GM12864 (cell line): ENCODE measurements at regions not wholly inside any gene's neighbourhood (a gene's known extent, or its start where the extent isn't known, plus 50 kb on each side); places are given as distances from the start of the nearest gene placed in this dataset.

Source experiments
- DNase-seq: peaks from one replicate; pipeline ENCODE4 v3.0.0-alpha.2; 2011; ENCODE audit warnings: low read depth
- H3K4me3 ChIP-seq: 2 replicates; pipeline ENCODE4 v1.5.1; 2011; ENCODE audit warnings: mild to moderate bottlenecking, low read depth, low read length, control low read depth
- TF ChIP-seq, protein P1 (sequence below): IDR thresholded peaks from 2 replicates; pipeline ENCODE4 v1.5.1; 2011; ENCODE audit warnings: low read depth, mild to moderate bottlenecking, moderate library complexity, low read length, control low read depth, inconsistent platforms; ENCODE audit errors: missing control alignments

DNA sequence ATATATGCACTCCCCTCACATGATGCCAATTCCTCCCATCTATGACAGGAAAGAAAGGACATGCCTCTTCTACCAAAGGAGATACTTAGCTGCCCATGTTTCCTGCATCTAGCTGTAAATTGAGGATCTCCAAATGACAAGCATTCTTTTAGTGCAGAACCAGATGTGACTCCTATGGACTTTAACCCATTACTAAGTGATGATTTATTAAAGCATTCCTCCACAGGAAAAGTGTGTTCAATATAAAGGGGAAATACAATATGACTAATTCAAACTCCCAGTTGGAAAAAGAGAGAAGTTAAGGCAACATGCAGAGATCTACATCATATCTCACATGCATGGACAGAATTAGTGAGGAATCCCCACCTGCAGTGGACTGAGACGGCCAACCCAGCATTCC is 221.3 kb downstream of the FAM76B start:
- H3K4me3 ChIP-seq: no peak overlapping the region
- TF ChIP-seq, protein P1, sequence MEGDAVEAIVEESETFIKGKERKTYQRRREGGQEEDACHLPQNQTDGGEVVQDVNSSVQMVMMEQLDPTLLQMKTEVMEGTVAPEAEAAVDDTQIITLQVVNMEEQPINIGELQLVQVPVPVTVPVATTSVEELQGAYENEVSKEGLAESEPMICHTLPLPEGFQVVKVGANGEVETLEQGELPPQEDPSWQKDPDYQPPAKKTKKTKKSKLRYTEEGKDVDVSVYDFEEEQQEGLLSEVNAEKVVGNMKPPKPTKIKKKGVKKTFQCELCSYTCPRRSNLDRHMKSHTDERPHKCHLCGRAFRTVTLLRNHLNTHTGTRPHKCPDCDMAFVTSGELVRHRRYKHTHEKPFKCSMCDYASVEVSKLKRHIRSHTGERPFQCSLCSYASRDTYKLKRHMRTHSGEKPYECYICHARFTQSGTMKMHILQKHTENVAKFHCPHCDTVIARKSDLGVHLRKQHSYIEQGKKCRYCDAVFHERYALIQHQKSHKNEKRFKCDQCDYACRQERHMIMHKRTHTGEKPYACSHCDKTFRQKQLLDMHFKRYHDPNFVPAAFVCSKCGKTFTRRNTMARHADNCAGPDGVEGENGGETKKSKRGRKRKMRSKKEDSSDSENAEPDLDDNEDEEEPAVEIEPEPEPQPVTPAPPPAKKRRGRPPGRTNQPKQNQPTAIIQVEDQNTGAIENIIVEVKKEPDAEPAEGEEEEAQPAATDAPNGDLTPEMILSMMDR: no peak
- DNase-seq: no peak

DNA sequence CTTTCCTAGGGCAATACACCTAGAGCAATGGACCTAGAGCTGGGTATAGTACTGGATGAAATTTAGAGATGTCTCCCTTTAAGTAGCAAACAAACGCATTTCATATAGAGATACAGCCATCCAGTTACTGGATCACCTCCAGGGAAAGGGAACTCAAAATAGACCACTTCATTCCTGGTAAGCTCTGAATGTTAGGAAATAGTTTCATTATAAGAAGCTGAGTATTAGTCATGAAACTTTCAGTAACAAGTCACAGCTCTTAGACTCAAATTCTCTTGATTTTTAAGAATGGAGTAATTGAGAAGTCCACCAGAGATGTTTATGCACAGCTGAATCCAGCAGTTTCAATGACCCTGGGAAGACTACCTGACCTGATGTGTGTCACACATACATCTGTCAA is 221.9 kb downstream of the FAM76B start:
- no peak overlapping the region for H3K4me3 ChIP-seq
- TF ChIP-seq, protein P1: no peak
- DNase-seq: no peak

DNA sequence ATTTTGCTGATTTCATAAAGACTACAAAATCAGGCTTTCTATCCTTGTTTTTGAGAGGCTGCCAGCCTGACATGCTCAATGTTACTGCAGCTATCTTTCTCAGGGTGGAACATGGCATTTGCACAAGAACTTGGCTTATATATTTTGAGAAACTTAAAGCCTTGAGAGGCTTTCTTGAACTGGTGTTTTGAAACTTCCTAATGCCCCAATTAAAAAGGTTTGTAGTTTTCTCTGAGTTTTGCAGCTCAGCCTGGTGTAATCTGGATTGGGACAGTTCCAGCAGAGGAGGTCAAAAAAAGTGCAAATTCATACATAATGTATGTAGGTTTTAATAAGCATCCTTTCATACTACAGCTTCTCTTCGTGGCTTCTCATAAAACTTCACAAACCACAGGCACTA is 223.4 kb downstream of the FAM76B start:
- no peak overlapping the region for H3K4me3 ChIP-seq
- TF ChIP-seq, protein P1: no peak
- DNase-seq: no peak

DNA sequence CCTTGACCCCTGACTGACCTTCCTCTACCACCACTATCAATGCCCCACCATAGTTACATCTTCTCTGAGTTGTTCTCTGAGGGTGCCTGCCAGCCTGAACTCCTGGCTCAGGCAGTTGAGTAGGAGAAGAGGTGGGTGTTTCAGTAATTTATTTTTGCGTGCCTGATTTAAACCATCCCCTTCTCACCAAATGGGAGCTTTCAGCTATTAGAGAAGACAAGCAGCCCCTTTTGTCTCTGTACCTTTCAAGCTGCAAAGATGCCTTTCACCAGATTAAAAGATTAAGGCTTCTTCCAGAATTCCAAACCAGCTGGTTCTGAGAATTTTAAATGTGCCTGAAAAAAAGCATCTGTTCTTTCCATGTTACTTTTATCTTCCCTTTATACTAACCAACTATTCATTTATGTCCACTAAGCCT is 223.8 kb downstream of the FAM76B start:
- TF ChIP-seq, protein P1: no peak
- H3K4me3 ChIP-seq: no peak overlapping the region
- DNase-seq: no peak

DNA sequence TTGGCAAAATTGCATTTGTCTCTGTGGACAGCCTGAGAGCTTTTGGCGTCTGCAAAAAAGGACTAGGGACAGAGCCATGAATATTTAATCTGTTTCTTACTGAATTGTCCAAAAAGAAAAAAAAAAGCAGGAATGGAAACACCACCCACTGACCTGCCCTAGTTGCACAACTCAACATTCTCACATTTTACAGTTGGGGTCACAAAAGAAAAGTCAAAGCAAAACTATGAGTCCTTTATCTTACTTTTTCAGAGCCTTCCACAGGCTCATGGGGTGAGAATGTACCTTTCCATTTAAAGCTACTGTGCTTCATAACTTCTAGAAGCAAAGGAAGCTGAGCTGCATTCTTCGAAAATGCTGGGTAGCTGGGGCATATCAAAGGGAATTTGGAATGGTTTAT is 225.7 kb downstream of the FAM76B start:
- no peak overlapping the region for H3K4me3 ChIP-seq
- TF ChIP-seq, protein P1: no peak
- no peak for DNase-seq

DNA sequence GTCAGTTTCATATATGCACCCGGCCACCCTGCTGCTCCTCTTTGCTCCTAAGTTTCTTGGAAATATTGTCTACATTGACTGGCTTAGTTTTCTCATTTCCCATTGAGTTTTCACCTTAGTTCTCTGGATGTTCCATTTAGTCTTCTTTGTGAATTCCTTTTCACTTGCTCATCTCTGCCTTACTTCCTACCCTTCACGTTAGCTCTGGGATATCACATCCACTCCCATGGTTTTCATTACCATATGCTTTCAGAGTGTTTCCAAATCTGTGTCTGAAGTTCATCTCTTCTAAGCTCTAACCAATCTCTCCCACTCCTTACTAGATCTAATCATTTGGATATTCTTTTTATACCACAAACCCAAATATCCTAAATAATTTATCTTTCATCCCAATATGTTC is 226.4 kb downstream of the FAM76B start:
- TF ChIP-seq, protein P1: no peak
- DNase-seq: no peak
- no peak overlapping the region for H3K4me3 ChIP-seq

DNA sequence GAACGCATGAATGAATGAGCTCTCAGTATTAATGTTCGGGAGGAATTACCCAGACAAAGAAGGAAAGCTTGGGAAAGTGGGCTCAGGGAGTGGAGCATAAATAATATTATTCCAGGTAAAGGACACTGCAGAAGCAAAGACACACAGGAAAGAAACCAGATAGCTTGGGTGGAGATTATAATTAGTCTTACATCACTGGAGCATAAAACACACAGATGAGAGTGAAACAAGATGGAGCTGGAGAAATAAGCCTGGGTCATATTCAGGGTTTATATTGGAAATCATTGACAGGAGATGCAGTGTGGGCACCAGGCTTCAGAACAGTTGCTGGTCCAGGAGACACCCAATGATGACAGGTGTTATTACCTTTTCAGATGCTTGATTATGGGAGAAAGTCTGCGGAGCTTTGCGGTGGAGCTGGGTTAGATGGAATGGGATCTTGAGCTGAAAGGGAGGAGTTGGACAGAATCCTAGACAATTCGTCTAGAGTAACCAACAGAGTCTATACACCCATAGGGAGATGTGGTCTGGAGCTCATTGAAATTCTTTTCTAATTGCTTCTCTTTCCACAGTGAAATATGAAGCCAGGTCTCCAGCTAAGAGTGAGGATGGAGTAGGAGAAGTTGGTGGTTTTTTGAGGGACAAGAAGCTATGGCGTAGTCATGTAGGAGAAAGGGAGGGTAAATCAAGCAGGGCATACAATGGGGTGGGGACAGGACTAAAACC is 227.2 kb downstream of the FAM76B start:
- TF ChIP-seq, protein P1: no peak
- DNase-seq: no peak
- H3K4me3 ChIP-seq: no peak overlapping the region
